ENCODE measurements at regions not wholly inside any gene's neighbourhood (a gene's known extent, or its start where the extent isn't known, plus 50 kb on each side); places are given as distances from the start of the nearest gene placed in this dataset.

DNA sequence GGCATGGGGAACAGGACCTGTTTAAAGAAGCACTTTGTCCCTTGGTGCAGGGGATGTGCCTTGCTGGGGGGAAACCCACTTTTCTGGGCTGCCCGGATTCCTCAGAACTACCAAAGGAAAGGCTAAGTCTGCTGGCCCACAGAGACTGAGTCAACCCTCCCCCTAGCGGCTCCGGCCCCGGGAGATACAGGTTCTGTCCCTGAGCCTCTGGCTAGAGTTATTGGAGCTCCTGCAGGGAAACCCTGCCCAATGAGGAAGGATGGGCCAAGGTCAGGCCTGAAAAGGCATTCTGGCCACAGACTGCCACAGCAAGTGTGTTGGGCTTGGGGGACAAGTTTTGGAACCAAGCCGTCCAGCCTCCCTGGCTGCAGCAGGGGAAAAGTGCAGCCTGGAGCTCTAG, 490.9 kb upstream of the ACTRT1 start:
- DNase-seq (ENCODE audit: low read depth, low spot score) = no peak
- H3K4me3 ChIP-seq = no peak overlapping the region
- H3K9ac ChIP-seq (ENCODE audit: insufficient read length) = no peak overlapping the region
- no peak overlapping the region for H3K27ac ChIP-seq
- no peaks in the 10 kb centered on the region for H3K36me3 ChIP-seq (ENCODE audit: insufficient read depth, low read length)
- TF ChIP-seq FOXP2 (optimal IDR thresholded peaks at IDR 0.05; ENCODE audit: control extremely low read depth, extremely low read length, insufficient read depth) (no peak), POLR2AphosphoS5 (IDR thresholded peaks at IDR 0.05; ENCODE audit: borderline replicate concordance, low read depth, low read length) (no peak), EZH2 (IDR thresholded peaks at IDR 0.05) (no peak)
- no peaks in the 10 kb centered on the region for H3K9me3 ChIP-seq (ENCODE audit: low read depth, low read length)

DNA sequence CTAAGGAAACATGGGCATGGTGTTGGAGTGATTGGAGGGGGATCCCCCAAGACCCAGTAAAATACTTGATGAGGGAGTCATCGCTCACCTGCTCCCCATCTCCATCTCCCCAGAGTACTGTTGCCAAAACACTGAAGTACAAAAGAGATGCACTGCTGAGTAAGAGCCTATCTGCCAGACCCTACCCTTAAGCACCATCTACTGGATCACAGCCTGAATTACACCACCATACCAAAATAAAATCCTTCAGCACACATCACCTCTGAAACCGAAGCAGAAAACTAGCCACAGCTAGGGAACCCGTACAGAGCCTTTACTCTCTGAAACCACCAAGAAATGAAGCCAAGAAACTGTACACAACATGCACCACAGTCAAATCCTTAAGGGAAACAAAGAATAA, 466.3 kb upstream of the ACTRT1 start:
- H3K4me3 ChIP-seq = no peak overlapping the region
- no peak overlapping the region for H3K27ac ChIP-seq
- H3K9me3 ChIP-seq (ENCODE audit: low read depth, low read length) = no peaks in the 10 kb centered on the region
- DNase-seq (ENCODE audit: low read depth, low spot score) = no peak
- no peak overlapping the region for H3K9ac ChIP-seq (ENCODE audit: insufficient read length)
- no peaks in the 10 kb centered on the region for H3K36me3 ChIP-seq (ENCODE audit: insufficient read depth, low read length)
- no peak for TF ChIP-seq FOXP2 (optimal IDR thresholded peaks at IDR 0.05; ENCODE audit: control extremely low read depth, extremely low read length, insufficient read depth)

DNA sequence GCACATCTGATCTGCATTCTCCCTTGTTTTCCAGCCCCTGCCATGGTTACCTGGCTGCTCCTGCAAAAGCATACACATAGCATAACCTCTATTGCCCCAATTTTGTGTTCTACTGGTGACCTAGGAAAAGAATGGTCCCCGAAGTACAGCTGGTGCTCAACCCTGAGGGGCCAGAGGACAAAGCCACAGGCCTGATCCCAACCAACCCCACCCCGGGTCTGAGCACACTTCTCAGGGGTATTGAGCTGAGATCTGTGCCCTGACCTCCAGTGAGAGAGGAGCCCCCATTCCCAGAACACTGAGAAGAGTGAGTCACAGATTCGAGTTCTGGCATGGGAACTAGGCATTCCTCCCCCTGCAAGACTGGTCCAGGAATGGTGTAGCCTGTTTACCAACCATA, 465.5 kb upstream of the ACTRT1 start:
- no peak for DNase-seq (ENCODE audit: low read depth, low spot score)
- TF ChIP-seq FOXP2 (optimal IDR thresholded peaks at IDR 0.05; ENCODE audit: control extremely low read depth, extremely low read length, insufficient read depth) (no peak), EZH2 (IDR thresholded peaks at IDR 0.05) (no peak), POLR2AphosphoS5 (IDR thresholded peaks at IDR 0.05; ENCODE audit: borderline replicate concordance, low read depth, low read length) (no peak)
- H3K27ac ChIP-seq = no peak overlapping the region

DNA sequence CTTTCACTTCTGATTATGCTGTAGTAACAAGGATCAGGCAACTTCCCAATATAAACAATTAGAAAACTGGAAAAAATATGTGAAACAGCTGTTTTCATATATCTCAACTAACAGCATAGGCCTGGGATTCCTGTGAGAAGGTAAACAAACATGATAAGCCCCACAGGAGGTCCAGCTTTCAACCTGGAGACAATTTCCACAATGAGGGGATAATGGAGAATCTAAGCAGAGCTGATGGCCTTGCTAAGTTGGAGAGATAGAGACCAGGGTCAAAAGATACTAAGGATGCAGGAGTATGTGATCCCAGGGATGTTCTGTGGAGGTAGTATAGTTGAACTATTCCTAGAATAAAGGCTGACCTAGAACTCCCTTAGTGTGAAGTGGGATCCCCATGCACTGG, 452.3 kb upstream of the ACTRT1 start:
- no peak overlapping the region for H3K27ac ChIP-seq
- H3K9ac ChIP-seq (ENCODE audit: insufficient read length) = no peak overlapping the region
- no peak for DNase-seq (ENCODE audit: low read depth, low spot score)
- H3K36me3 ChIP-seq (ENCODE audit: insufficient read depth, low read length) = no peaks in the 10 kb centered on the region
- TF ChIP-seq POLR2AphosphoS5 (IDR thresholded peaks at IDR 0.05; ENCODE audit: borderline replicate concordance, low read depth, low read length) (no peak), FOXP2 (optimal IDR thresholded peaks at IDR 0.05; ENCODE audit: control extremely low read depth, extremely low read length, insufficient read depth) (no peak), EZH2 (IDR thresholded peaks at IDR 0.05) (no peak)
- no peaks in the 10 kb centered on the region for H3K9me3 ChIP-seq (ENCODE audit: low read depth, low read length)
- no peak overlapping the region for H3K4me3 ChIP-seq

More for the DNA sequence above, 465.5 kb upstream of the ACTRT1 start:
- no peaks in the 10 kb centered on the region for H3K9me3 ChIP-seq (ENCODE audit: low read depth, low read length)
- H3K4me3 ChIP-seq = no peak overlapping the region
- no peak overlapping the region for H3K9ac ChIP-seq (ENCODE audit: insufficient read length)
- H3K36me3 ChIP-seq (ENCODE audit: insufficient read depth, low read length) = no peaks in the 10 kb centered on the region

DNA sequence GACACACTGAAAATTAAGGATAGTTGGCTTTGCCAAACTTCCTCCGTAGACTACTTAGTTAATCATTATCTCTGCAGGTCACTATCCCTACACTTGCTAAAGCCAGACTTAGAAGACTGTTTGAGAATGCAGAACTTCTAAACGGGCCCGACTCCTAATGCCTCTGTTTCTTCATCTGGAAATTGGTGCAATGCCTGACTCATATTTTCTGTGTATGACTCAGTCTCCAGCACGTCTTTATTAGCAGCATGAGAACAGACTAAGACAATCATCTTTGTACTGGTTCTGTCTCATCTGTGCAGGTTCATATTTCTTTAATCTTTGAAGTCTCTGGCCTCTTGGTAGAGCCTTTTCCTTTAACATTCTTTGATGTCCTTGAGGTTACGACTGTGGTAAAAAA, 411.9 kb upstream of the ACTRT1 start:
- DNase-seq (ENCODE audit: low read depth, low spot score) = no peak
- H3K27ac ChIP-seq = no peak overlapping the region
- H3K36me3 ChIP-seq (ENCODE audit: insufficient read depth, low read length) = no peaks in the 10 kb centered on the region
- no peak overlapping the region for H3K9ac ChIP-seq (ENCODE audit: insufficient read length)
- no peak overlapping the region for H3K4me3 ChIP-seq
- no peaks in the 10 kb centered on the region for H3K9me3 ChIP-seq (ENCODE audit: low read depth, low read length)
- no peak for TF ChIP-seq POLR2AphosphoS5 (IDR thresholded peaks at IDR 0.05; ENCODE audit: borderline replicate concordance, low read depth, low read length)
- no peak for TF ChIP-seq EZH2 (IDR thresholded peaks at IDR 0.05)
- TF ChIP-seq FOXP2 (optimal IDR thresholded peaks at IDR 0.05; ENCODE audit: control extremely low read depth, extremely low read length, insufficient read depth) = no peak

DNA sequence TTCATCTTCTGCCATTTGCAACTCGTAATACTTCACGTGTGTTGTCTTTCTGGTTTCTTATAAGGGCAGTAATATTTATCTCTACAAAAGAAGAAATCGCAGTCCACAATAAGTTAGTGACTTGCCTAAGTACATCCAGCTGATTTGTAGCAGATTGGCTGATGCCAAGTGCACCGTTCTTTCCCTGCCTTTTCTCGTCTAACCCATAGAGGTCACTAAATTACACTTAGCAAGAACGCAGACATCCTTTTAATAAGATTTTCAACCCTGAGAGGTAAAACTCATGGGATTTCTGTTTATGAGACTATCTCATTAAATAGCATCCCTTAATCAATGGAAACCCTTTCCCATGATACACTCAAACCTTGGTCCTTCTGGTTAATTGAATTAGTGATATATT, 408.6 kb upstream of the ACTRT1 start:
- no peaks in the 10 kb centered on the region for H3K9me3 ChIP-seq (ENCODE audit: low read depth, low read length)
- TF ChIP-seq POLR2AphosphoS5 (IDR thresholded peaks at IDR 0.05; ENCODE audit: borderline replicate concordance, low read depth, low read length) (no peak), EZH2 (IDR thresholded peaks at IDR 0.05) (no peak), FOXP2 (optimal IDR thresholded peaks at IDR 0.05; ENCODE audit: control extremely low read depth, extremely low read length, insufficient read depth) (no peak)
- no peaks in the 10 kb centered on the region for H3K36me3 ChIP-seq (ENCODE audit: insufficient read depth, low read length)
- no peak overlapping the region for H3K27ac ChIP-seq
- H3K4me3 ChIP-seq = no peak overlapping the region
- H3K9ac ChIP-seq (ENCODE audit: insufficient read length) = no peak overlapping the region
- no peak for DNase-seq (ENCODE audit: low read depth, low spot score)

DNA sequence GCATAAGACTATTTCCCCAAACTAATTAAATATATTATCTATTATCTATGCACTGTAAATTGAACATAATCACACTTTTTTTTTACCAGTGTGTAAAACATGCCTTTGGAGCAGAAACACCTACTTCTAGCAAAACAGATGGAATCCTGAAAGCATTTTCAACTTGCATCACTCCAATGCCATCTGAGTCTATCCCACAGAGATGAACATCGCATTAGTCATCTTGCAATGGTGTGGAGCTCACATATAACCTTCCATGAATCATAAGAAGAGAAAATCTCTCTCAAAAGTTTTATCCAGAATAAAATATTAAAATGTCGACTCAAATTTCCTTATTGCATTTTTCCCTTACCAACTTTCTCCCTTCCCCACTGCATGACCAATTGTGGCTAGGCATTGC, 406.7 kb upstream of the ACTRT1 start:
- Histone ChIP-seq H3K27ac (no peak overlapping the region), H3K36me3 (ENCODE audit: insufficient read depth, low read length) (no peaks in the 10 kb centered on the region), H3K9me3 (ENCODE audit: low read depth, low read length) (no peaks in the 10 kb centered on the region), H3K9ac (ENCODE audit: insufficient read length) (no peak overlapping the region), H3K4me3 (no peak overlapping the region)
- TF ChIP-seq FOXP2 (optimal IDR thresholded peaks at IDR 0.05; ENCODE audit: control extremely low read depth, extremely low read length, insufficient read depth) = no peak
- no peak for TF ChIP-seq POLR2AphosphoS5 (IDR thresholded peaks at IDR 0.05; ENCODE audit: borderline replicate concordance, low read depth, low read length)
- no peak for DNase-seq (ENCODE audit: low read depth, low spot score)

DNA sequence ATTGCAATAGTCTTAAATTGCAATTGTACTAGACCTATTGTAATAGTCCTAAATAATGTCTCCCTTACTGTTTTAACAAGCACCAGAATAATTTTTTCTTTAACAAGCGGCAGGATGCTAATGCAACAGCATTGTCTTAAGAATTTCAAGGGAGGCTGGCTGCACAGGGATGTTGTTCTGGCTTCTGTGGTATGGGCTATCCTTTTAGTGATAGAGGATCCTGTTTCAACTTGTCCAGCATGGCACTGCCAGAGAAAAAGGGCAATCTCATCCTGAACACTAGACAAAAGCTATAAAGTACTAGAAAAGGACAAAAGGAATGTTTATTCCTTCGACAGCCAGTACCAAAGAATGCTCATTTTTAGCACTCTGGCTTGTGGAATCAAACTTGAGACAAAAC, 405.5 kb upstream of the ACTRT1 start:
- no peaks in the 10 kb centered on the region for H3K36me3 ChIP-seq (ENCODE audit: insufficient read depth, low read length)
- H3K9me3 ChIP-seq (ENCODE audit: low read depth, low read length) = no peaks in the 10 kb centered on the region
- TF ChIP-seq FOXP2 (optimal IDR thresholded peaks at IDR 0.05; ENCODE audit: control extremely low read depth, extremely low read length, insufficient read depth) = no peak
- TF ChIP-seq EZH2 (IDR thresholded peaks at IDR 0.05) = no peak
- TF ChIP-seq POLR2AphosphoS5 (IDR thresholded peaks at IDR 0.05; ENCODE audit: borderline replicate concordance, low read depth, low read length) = no peak
- no peak overlapping the region for H3K9ac ChIP-seq (ENCODE audit: insufficient read length)
- no peak overlapping the region for H3K27ac ChIP-seq
- no peak for DNase-seq (ENCODE audit: low read depth, low spot score)
- no peak overlapping the region for H3K4me3 ChIP-seq

DNA sequence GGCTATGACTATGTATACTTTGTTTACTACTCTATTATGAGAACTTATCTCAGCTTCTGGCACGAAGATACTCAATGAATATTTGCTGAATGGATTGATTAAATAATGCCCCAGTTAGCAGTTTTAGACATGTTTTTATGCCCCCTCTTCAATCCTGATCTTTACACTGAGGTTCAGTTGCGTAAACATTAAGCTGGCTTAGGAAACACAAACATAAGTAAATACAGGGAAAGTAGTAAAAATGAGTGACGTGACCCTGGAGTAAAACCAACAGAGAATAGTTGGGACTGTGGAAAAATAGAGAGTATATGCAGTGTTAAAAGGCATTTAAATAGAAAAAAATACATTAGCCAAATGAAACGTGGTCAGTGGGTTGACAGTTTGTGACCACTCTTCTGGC, 387.0 kb upstream of the ACTRT1 start:
- H3K9me3 ChIP-seq (ENCODE audit: low read depth, low read length) = no peaks in the 10 kb centered on the region
- H3K4me3 ChIP-seq = no peak overlapping the region
- TF ChIP-seq POLR2AphosphoS5 (IDR thresholded peaks at IDR 0.05; ENCODE audit: borderline replicate concordance, low read depth, low read length) = no peak
- no peak for TF ChIP-seq EZH2 (IDR thresholded peaks at IDR 0.05)
- no peak for TF ChIP-seq FOXP2 (optimal IDR thresholded peaks at IDR 0.05; ENCODE audit: control extremely low read depth, extremely low read length, insufficient read depth)
- H3K36me3 ChIP-seq (ENCODE audit: insufficient read depth, low read length) = no peaks in the 10 kb centered on the region
- DNase-seq (ENCODE audit: low read depth, low spot score) = no peak
- H3K9ac ChIP-seq (ENCODE audit: insufficient read length) = no peak overlapping the region
- H3K27ac ChIP-seq = no peak overlapping the region

Measured in SK-N-MC (cell line).